Mesothelial cell of epicardium (in vitro differentiated cells): ENCODE measurements at regions not wholly inside any gene's neighbourhood (a gene's known extent, or its start where the extent isn't known, plus 50 kb on each side); places are given as distances from the start of the nearest gene placed in this dataset.

ENCODE experiments used
- DNase-seq, 2 experiments: peaks; one replicate each; pipeline ENCODE4 v3.0.0; 2021; ENCODE audit warnings: low spot score in 2 of 2; ENCODE audit not compliant: unreplicated experiment in 2 of 2
- H3K27ac Mint-ChIP-seq: 2 replicates; pipeline ENCODE4 v1.8.0; 2021; ENCODE audit warnings: mixed read lengths
- H3K27me3 Mint-ChIP-seq: 2 replicates; pipeline ENCODE4 v1.8.0; 2021; ENCODE audit warnings: low read depth, mixed read lengths
- H3K36me3 Mint-ChIP-seq: 2 replicates; pipeline ENCODE4 v1.8.0; 2021; ENCODE audit warnings: mixed read lengths
- H3K4me1 Mint-ChIP-seq: 2 replicates; pipeline ENCODE4 v1.8.0; 2021; ENCODE audit warnings: mixed read lengths
- H3K4me3 Mint-ChIP-seq: 2 replicates; pipeline ENCODE4 v1.8.0; 2021; ENCODE audit warnings: mild to moderate bottlenecking, moderate library complexity, mixed read lengths
- H3K9me3 Mint-ChIP-seq: 2 replicates; pipeline ENCODE4 v1.8.0; 2021; ENCODE audit warnings: mixed read lengths
- CTCF ChIP-seq: fragments of 200-600 bp; sonication (generic); IDR thresholded peaks from one replicate; pipeline ENCODE4 v1.5.0; 2021; ENCODE audit warnings: antibody characterized with exemption; ENCODE audit not compliant: unreplicated experiment

- H3K27me3 Mint-ChIP-seq, result peaks cover 25% of the 10 kb centered on the region
- no peak overlapping the region for H3K27ac Mint-ChIP-seq
- H3K4me1 Mint-ChIP-seq, result no peaks in the 10 kb centered on the region
- H3K9me3 Mint-ChIP-seq, result no peaks in the 10 kb centered on the region
- TF ChIP-seq CTCF, result no peak
- no peaks in the 10 kb centered on the region for H3K36me3 Mint-ChIP-seq
- H3K4me3 Mint-ChIP-seq, result no peak overlapping the region
- DNase-seq, result no peak
Measured at GRCh38 chr9:113795811-113796392, 80.2 kb upstream of the ZNF618 start.

- no peaks in the 10 kb centered on the region for H3K36me3 Mint-ChIP-seq
- H3K4me1 Mint-ChIP-seq, result no peaks in the 10 kb centered on the region
- no peak for DNase-seq
- H3K27ac Mint-ChIP-seq, result no peak overlapping the region
- no peaks in the 10 kb centered on the region for H3K9me3 Mint-ChIP-seq
- no peak for TF ChIP-seq CTCF
- no peak overlapping the region for H3K4me3 Mint-ChIP-seq
- peaks cover 21% of the 10 kb centered on the region for H3K27me3 Mint-ChIP-seq
Measured at GRCh38 chr9:113796646-113797426, 79.3 kb upstream of the ZNF618 start.

- no peak for DNase-seq
- Mint-ChIP-seq H3K9me3 (no peaks in the 10 kb centered on the region), H3K4me1 (no peaks in the 10 kb centered on the region), H3K36me3 (no peaks in the 10 kb centered on the region), H3K27me3 (peaks cover 16% of the 10 kb centered on the region), H3K4me3 (no peak overlapping the region), H3K27ac (no peak overlapping the region)
- no peak for TF ChIP-seq CTCF
Measured at GRCh38 chr9:113798062-113799030, 77.8 kb upstream of the ZNF618 start.

GRCh38 chr9:113800276-113800675, 75.8 kb upstream of the ZNF618 start:
- no peak overlapping the region for H3K27ac Mint-ChIP-seq
- no peaks in the 10 kb centered on the region for H3K4me1 Mint-ChIP-seq
- DNase-seq, result no peak
- no peaks in the 10 kb centered on the region for H3K9me3 Mint-ChIP-seq
- H3K36me3 Mint-ChIP-seq, result no peaks in the 10 kb centered on the region
- peaks cover 17% of the 10 kb centered on the region for H3K27me3 Mint-ChIP-seq
- no peak overlapping the region for H3K4me3 Mint-ChIP-seq
- no peak for TF ChIP-seq CTCF

GRCh38 chr9:113803811-113804589, 72.1 kb upstream of the ZNF618 start:
- H3K4me3 Mint-ChIP-seq, result no peak overlapping the region
- DNase-seq, result no peak
- no peak overlapping the region for H3K27ac Mint-ChIP-seq
- no peaks in the 10 kb centered on the region for H3K9me3 Mint-ChIP-seq
- H3K36me3 Mint-ChIP-seq, result no peaks in the 10 kb centered on the region
- TF ChIP-seq CTCF, result no peak
- H3K27me3 Mint-ChIP-seq, result peaks cover 9% of the 10 kb centered on the region
- peaks cover 12% of the 10 kb centered on the region for H3K4me1 Mint-ChIP-seq
